HL-60 (cell line): ENCODE measurements at regions not wholly inside any gene's neighbourhood (a gene's known extent, or its start where the extent isn't known, plus 50 kb on each side); places are given as distances from the start of the nearest gene placed in this dataset.

Experiments
- CTCF ChIP-seq: IDR thresholded peaks from one replicate; pipeline ENCODE4 v1.5.1; 2011; ENCODE audit warnings: low read length, control low read depth, inconsistent platforms; ENCODE audit not compliant: insufficient read depth
- REST ChIP-seq: IDR thresholded peaks from 2 replicates; pipeline ENCODE4 v1.6.1; 2012; ENCODE audit warnings: low read depth; ENCODE audit not compliant: insufficient replicate concordance

- TF ChIP-seq REST = no peak
- TF ChIP-seq CTCF = no peak
These were observed 297.0 kb downstream of the SH3GL2 start for GRCh38 chr9:17875886-17876285.
